Esophagus squamous epithelium (tissue), 5 donors: ENCODE measurements at regions not wholly inside any gene's neighbourhood (a gene's known extent, or its start where the extent isn't known, plus 50 kb on each side); places are given as distances from the start of the nearest gene placed in this dataset.

Experiments used
- DNase-seq: peaks from one replicate; lab custom pipeline; 2025; lab: John Stamatoyannopoulos, UW
- H3K27ac ChIP-seq, 4 donors: fragments of 200-600 bp; sonication (generic); one replicate each; pipeline ENCODE4 v1.5.1; 2016 to 2019; ENCODE audit warnings: mild to moderate bottlenecking in 1 of 4
- H3K27me3 ChIP-seq, 4 donors: fragments of 200-600 bp; sonication (generic); 1 replicate in 3 of 4; 2 replicates in 1 of 4; pipeline versions ENCODE4 v1.5.1 to v1.6.0; 2017 to 2021; ENCODE audit warnings: antibody characterized with exemption in 1 of 4
- H3K36me3 ChIP-seq, 3 donors: fragments of 200-600 bp; sonication (generic); one replicate each; pipeline ENCODE4 v1.5.1; 2016 to 2019
- H3K4me1 ChIP-seq, 3 donors: fragments of 200-600 bp; sonication (generic); one replicate each; pipeline ENCODE4 v1.5.1; 2017 to 2019
- H3K4me3 ChIP-seq, 4 donors: fragments of 200-600 bp; sonication (generic); 1 replicate in 3 of 4; 2 replicates in 1 of 4; pipeline ENCODE4 v1.5.1; 2016 to 2019; ENCODE audit warnings: mild to moderate bottlenecking in 2 of 4, moderate library complexity in 1 of 4
- H3K9me3 ChIP-seq, 3 donors: fragments of 200-600 bp; sonication (generic); one replicate each; pipeline ENCODE4 v1.5.1; 2016 to 2019
- CTCF ChIP-seq, 6 experiments: fragments of 450-650 bp in 4 of 6; fragments of 200-600 bp in 2 of 6; sonication (generic) in 2 of 6; IDR thresholded peaks; one replicate each; pipeline ENCODE4 v1.5.1; 2016 to 2019; ENCODE audit warnings: antibody characterized with exemption in 6 of 6, mild to moderate bottlenecking in 4 of 6, moderate library complexity in 4 of 6
- POLR2A ChIP-seq, 4 donors: fragments of 450-650 bp; IDR thresholded peaks; one replicate each; pipeline ENCODE4 v1.6.1; 2017; ENCODE audit warnings: antibody characterized with exemption in 4 of 4, mild to moderate bottlenecking in 4 of 4, moderate library complexity in 3 of 4
- WGBS, 2 donors: methylation state at CpG; one replicate each; pipeline ENCODE4 v1.1.5; 2018; 5-methylcytosine and 5-hydroxymethylcytosine counted together
- intact Hi-C: fragments of 100-400 bp; cut with DNase I; formaldehyde crosslinking; loops from one replicate; pipeline ENCODE4 v1.15.0; 2022
- donor health status: DM: yes; HTN: yes; CAD: no.

GRCh38 chr15:97648728-97649127 lies 311.8 kb upstream of the ARRDC4 start:
- intact Hi-C loops: no loop called here
- peaks cover 0 to 11% (median 0%) of the 10 kb centered on the region in 3 donors for H3K4me1 ChIP-seq
- no peak overlapping the region for H3K4me3 ChIP-seq
- no peaks in the 10 kb centered on the region for H3K36me3 ChIP-seq
- 42 to 50% methylated on average over 1 of the region's 1 CpG for WGBS, 2 donors
- H3K27ac ChIP-seq: no peak overlapping the region
- no peaks in the 10 kb centered on the region for H3K9me3 ChIP-seq
- peaks cover 0 to 21% (median 0%) of the 10 kb centered on the region in 4 donors for H3K27me3 ChIP-seq
- TF ChIP-seq CTCF (IDR thresholded peaks at IDR 0.05) (no peak), POLR2A (IDR thresholded peaks at IDR 0.05) (no peak)
- no peak for DNase-seq

GRCh38 chr15:97652041-97652440 lies 308.5 kb upstream of the ARRDC4 start:
- WGBS, 2 donors: 41 to 44% methylated on average over 3 of the region's 3 CpGs
- no peak overlapping the region for H3K4me3 ChIP-seq

GRCh38 chr15:97652700-97653167 lies 307.8 kb upstream of the ARRDC4 start:
- H3K27ac ChIP-seq: no peak overlapping the region
- DNase-seq: no peak
- WGBS, 2 donors: 7 to 15% methylated on average over 21 to 28 of the region's 32 CpGs

More at GRCh38 chr15:97652041-97652440, 308.5 kb upstream of the ARRDC4 start:
- Histone ChIP-seq H3K36me3 (no peaks in the 10 kb centered on the region), H3K4me1 (peaks cover 0 to 11% (median 0%) of the 10 kb centered on the region in 3 donors), H3K27me3 (peaks cover 0 to 24% (median 0%) of the 10 kb centered on the region in 4 donors), H3K9me3 (no peaks in the 10 kb centered on the region), H3K27ac (no peak overlapping the region)
- DNase-seq: no peak
- TF ChIP-seq CTCF (IDR thresholded peaks at IDR 0.05) (no peak), POLR2A (IDR thresholded peaks at IDR 0.05) (no peak)
- intact Hi-C loops: no loop called here

GRCh38 chr15:97653896-97654295 lies 306.6 kb upstream of the ARRDC4 start:
- 89 to 90% methylated on average over 1 of the region's 1 CpG for WGBS, 2 donors
- no peak for TF ChIP-seq CTCF (IDR thresholded peaks at IDR 0.05)
- no peak for TF ChIP-seq POLR2A (IDR thresholded peaks at IDR 0.05)
- no peak for DNase-seq

More at GRCh38 chr15:97652700-97653167, 307.8 kb upstream of the ARRDC4 start:
- H3K36me3 ChIP-seq: no peaks in the 10 kb centered on the region
- peaks cover 0 to 11% (median 0%) of the 10 kb centered on the region in 3 donors for H3K4me1 ChIP-seq
- peaks cover 0 to 24% (median 0%) of the 10 kb centered on the region in 4 donors for H3K27me3 ChIP-seq
- no peak for TF ChIP-seq CTCF (IDR thresholded peaks at IDR 0.05)
- no peak for TF ChIP-seq POLR2A (IDR thresholded peaks at IDR 0.05)
- intact Hi-C loops: no loop called here
- peak overlapping the region in 2 of 4 donors; percentile 17 to 32 for H3K4me3 ChIP-seq
- H3K9me3 ChIP-seq: no peaks in the 10 kb centered on the region

GRCh38 chr15:97654481-97655076 lies 305.9 kb upstream of the ARRDC4 start:
- H3K4me3 ChIP-seq: no peak overlapping the region
- no peaks in the 10 kb centered on the region for H3K9me3 ChIP-seq
- H3K4me1 ChIP-seq: peaks cover 0 to 11% (median 0%) of the 10 kb centered on the region in 3 donors
- WGBS, 2 donors: 28 to 36% methylated on average over 7 of the region's 7 CpGs
- DNase-seq: no peak
- H3K27ac ChIP-seq: no peak overlapping the region
- intact Hi-C loops: no loop called here
- TF ChIP-seq POLR2A (IDR thresholded peaks at IDR 0.05) (no peak), CTCF (IDR thresholded peaks at IDR 0.05) (no peak)
- H3K36me3 ChIP-seq: no peaks in the 10 kb centered on the region
- peaks cover 0 to 24% (median 0%) of the 10 kb centered on the region in 4 donors for H3K27me3 ChIP-seq

More at GRCh38 chr15:97653896-97654295, 306.6 kb upstream of the ARRDC4 start:
- Histone ChIP-seq H3K4me1 (peaks cover 0 to 11% (median 0%) of the 10 kb centered on the region in 3 donors), H3K27ac (no peak overlapping the region), H3K4me3 (no peak overlapping the region), H3K9me3 (no peaks in the 10 kb centered on the region), H3K27me3 (peaks cover 0 to 24% (median 0%) of the 10 kb centered on the region in 4 donors), H3K36me3 (no peaks in the 10 kb centered on the region)
- intact Hi-C loops: no loop called here
